HG03064 (cell line): ENCODE measurements at regions not wholly inside any gene's neighbourhood (a gene's known extent, or its start where the extent isn't known, plus 50 kb on each side); places are given as distances from the start of the nearest gene placed in this dataset.

Experiments
- ATAC-seq: cut with Tn5 transposase; IDR thresholded peaks from one replicate; pipeline ENCODE4 v1.9.1; 2021; ENCODE audit warnings: low read depth; ENCODE audit not compliant: unreplicated experiment

GRCh38 chr6:150535818-150536220, 63.9 kb upstream of the PLEKHG1 start:
- no peak for ATAC-seq

- no peak for ATAC-seq
Measured at GRCh38 chr6:150536835-150537234, 62.9 kb upstream of the PLEKHG1 start.

- no peak for ATAC-seq
Measured at GRCh38 chr6:150537491-150537890, 62.2 kb upstream of the PLEKHG1 start.

- ATAC-seq = no peak
Measured at GRCh38 chr6:150537893-150538292, 61.8 kb upstream of the PLEKHG1 start.

GRCh38 chr6:150539111-150539510, 60.6 kb upstream of the PLEKHG1 start:
- no peak for ATAC-seq

DNA sequence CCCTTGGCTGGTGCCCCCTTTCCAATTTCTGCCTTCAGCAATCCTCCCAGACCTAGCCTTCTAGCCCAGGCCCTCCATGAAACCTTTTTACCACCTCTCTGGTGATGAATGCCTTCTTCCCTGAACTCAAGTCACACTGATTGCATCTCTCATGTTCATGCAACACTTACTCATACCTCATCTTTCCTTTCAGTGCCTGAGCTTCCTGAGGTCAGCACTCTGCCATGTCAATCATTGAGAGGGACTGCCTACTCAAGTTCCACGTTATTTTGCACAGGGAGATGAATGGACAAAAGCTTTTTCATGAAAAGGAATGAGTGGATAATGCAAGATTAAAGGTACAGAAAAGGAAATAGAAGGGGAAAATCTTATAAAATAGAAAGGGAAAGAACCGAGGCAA, 60.1 kb upstream of the PLEKHG1 start:
- ATAC-seq = no peak

GRCh38 chr6:150541576-150541975, 58.1 kb upstream of the PLEKHG1 start:
- no peak for ATAC-seq

- ATAC-seq = no peak
Measured at GRCh38 chr6:150543178-150543577, 56.5 kb upstream of the PLEKHG1 start.

GRCh38 chr6:150544793-150545192, 54.9 kb upstream of the PLEKHG1 start:
- no peak for ATAC-seq

- ATAC-seq = no peak
Measured at GRCh38 chr6:150546457-150546856, 53.2 kb upstream of the PLEKHG1 start.

GRCh38 chr6:150547502-150548222, 52.0 kb upstream of the PLEKHG1 start:
- no peak for ATAC-seq

- ATAC-seq = no peak
Measured at GRCh38 chr6:150548330-150548729, 51.4 kb upstream of the PLEKHG1 start.

DNA sequence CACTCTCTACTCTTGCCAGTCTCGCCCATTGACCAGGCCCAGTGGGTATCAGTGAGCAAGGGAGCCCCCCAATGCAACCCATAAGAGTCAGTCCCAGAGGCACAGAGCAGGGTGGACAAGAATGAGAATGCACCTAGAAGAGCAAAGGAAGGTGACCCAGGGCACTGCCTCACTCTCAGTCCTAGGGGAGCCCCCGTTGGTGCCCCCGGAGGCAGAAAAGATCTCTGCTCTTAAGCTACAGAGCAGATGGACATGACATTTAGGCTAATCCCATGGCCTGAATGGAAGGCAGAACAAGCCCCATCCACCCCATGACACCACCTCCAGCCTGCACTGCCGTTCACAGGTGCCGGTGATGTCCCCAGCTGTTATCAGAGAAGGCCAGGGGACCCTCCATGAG, 50.7 kb upstream of the PLEKHG1 start:
- no peak for ATAC-seq

DNA sequence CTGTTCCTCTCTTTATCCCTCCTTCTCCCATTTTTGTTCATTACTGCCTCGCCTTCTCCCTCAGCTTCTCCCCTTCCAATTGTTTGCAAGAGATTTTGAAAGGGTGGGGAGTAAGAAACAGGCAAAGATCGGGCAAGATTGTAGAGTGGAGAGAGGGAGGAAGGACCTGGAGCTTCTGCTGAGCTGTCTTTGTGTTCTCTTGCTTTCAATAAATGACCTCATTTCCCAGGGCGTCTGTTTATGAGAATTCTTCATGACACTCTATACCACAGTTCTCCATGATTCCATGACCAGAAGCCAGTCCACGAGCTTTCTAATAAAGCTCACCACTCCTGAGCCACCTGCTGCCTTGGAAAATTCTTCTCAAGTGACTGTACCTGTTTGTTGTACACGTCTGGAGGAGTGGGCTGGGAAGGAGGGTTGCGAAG, 50.0 kb upstream of the PLEKHG1 start:
- ATAC-seq = no peak
